SKM-1 (cell line): ENCODE measurements at regions not wholly inside any gene's neighbourhood (a gene's known extent, or its start where the extent isn't known, plus 50 kb on each side); places are given as distances from the start of the nearest gene placed in this dataset.
"Not testable (repeated sequence)": the region's sequence is repeated elsewhere in the genome, so short reads cannot be mapped to it uniquely, and the experiment has no call there.

Experiments used
- DNase-seq: peaks from one replicate; lab custom pipeline; 2025; ENCODE audit not compliant: unreplicated experiment; lab: John Stamatoyannopoulos, UW

GRCh38 chr17:45554479-45554878 lies 64.0 kb upstream of the PLEKHM1 start:
- not testable (repeated sequence) for DNase-seq

GRCh38 chr17:45558821-45559220 lies 68.3 kb upstream of the PLEKHM1 start:
- DNase-seq = not testable (repeated sequence)

- DNase-seq = not testable (repeated sequence)
Measured at GRCh38 chr17:45562868-45563267, 72.3 kb upstream of the PLEKHM1 start.

GRCh38 chr17:45563283-45563682 lies 72.8 kb upstream of the PLEKHM1 start:
- DNase-seq = not testable (repeated sequence)

GRCh38 chr17:45568275-45568674 lies 77.8 kb upstream of the PLEKHM1 start:
- DNase-seq = not testable (repeated sequence)

- DNase-seq = not testable (repeated sequence)
Measured at GRCh38 chr17:45573326-45573725, 82.8 kb upstream of the PLEKHM1 start.

- no peak for DNase-seq
Measured at GRCh38 chr17:45573924-45574770, 83.6 kb upstream of the PLEKHM1 start.

- no peak for DNase-seq
Measured at GRCh38 chr17:45575126-45575885, 84.8 kb upstream of the PLEKHM1 start.

- DNase-seq = not testable (repeated sequence)
Measured at GRCh38 chr17:45576527-45577307, 86.2 kb upstream of the PLEKHM1 start.

GRCh38 chr17:45577571-45578279 lies 87.2 kb upstream of the PLEKHM1 start:
- DNase-seq = no peak

- no peak for DNase-seq
Measured at GRCh38 chr17:45578516-45579455, 88.3 kb upstream of the PLEKHM1 start.

- no peak for DNase-seq
Measured at GRCh38 chr17:45579529-45580495, 89.3 kb upstream of the PLEKHM1 start.

GRCh38 chr17:45580924-45581323 lies 90.4 kb upstream of the PLEKHM1 start:
- no peak for DNase-seq

- no peak for DNase-seq
Measured at GRCh38 chr17:45581860-45582259, 91.3 kb upstream of the PLEKHM1 start.

- DNase-seq = no peak
Measured at GRCh38 chr17:45584092-45585036, 93.8 kb upstream of the PLEKHM1 start.

GRCh38 chr17:45585037-45585733 lies 94.7 kb upstream of the PLEKHM1 start:
- not testable (repeated sequence) for DNase-seq
